ENCODE measurements at regions not wholly inside any gene's neighbourhood (a gene's known extent, or its start where the extent isn't known, plus 50 kb on each side); places are given as distances from the start of the nearest gene placed in this dataset.

GRCh38 chr14:53539489-53540126, 386.5 kb upstream of the DDHD1 start:
- peak; percentile 13 to 19 for DNase-seq

- no peak for DNase-seq
Measured at GRCh38 chr14:53538316-53538881, 385.3 kb upstream of the DDHD1 start.

- no peak for DNase-seq
Measured at GRCh38 chr14:53537422-53538315, 384.5 kb upstream of the DDHD1 start.

GRCh38 chr14:53536446-53536845, 383.3 kb upstream of the DDHD1 start:
- DNase-seq, result no peak

GRCh38 chr14:53534841-53535240, 381.7 kb upstream of the DDHD1 start:
- no peak for DNase-seq

GRCh38 chr14:53533384-53533970, 380.4 kb upstream of the DDHD1 start:
- no peak for DNase-seq

GRCh38 chr14:53532853-53533252, 379.7 kb upstream of the DDHD1 start:
- DNase-seq, result no peak

- no peak for DNase-seq
Measured at GRCh38 chr14:53531730-53532129, 378.6 kb upstream of the DDHD1 start.

- DNase-seq, result no peak
Measured at GRCh38 chr14:53531156-53531555, 378.0 kb upstream of the DDHD1 start.

GRCh38 chr14:53529519-53529918, 376.4 kb upstream of the DDHD1 start:
- no peak for DNase-seq

- no peak for DNase-seq
Measured at GRCh38 chr14:53528185-53528671, 375.1 kb upstream of the DDHD1 start.

GRCh38 chr14:53526200-53526599, 373.1 kb upstream of the DDHD1 start:
- DNase-seq, result no peak

- no peak for DNase-seq
Measured at GRCh38 chr14:53525608-53526007, 372.5 kb upstream of the DDHD1 start.

- no peak for DNase-seq
Measured at GRCh38 chr14:53524391-53524790, 371.3 kb upstream of the DDHD1 start.

- no peak for DNase-seq
Measured at GRCh38 chr14:53523226-53523625, 370.1 kb upstream of the DDHD1 start.

GRCh38 chr14:53520078-53520928, 367.2 kb upstream of the DDHD1 start:
- DNase-seq, result no peak

GRCh38 chr14:53519137-53519536, 366.0 kb upstream of the DDHD1 start:
- no peak for DNase-seq

- DNase-seq, result no peak
Measured at GRCh38 chr14:53517270-53517960, 364.3 kb upstream of the DDHD1 start.

GRCh38 chr14:53516261-53516774, 363.2 kb upstream of the DDHD1 start:
- DNase-seq, result no peak

GRCh38 chr14:53515276-53515675, 362.2 kb upstream of the DDHD1 start:
- no peak for DNase-seq

- DNase-seq, result no peak
Measured at GRCh38 chr14:53514197-53514596, 361.1 kb upstream of the DDHD1 start.
